Chondrocyte (in vitro differentiated cells): ENCODE measurements at regions not wholly inside any gene's neighbourhood (a gene's known extent, or its start where the extent isn't known, plus 50 kb on each side); places are given as distances from the start of the nearest gene placed in this dataset.
"Not testable (repeated sequence)": the region's sequence is repeated elsewhere in the genome, so short reads cannot be mapped to it uniquely, and the experiment has no call there.

Experiments used
- DNase-seq: peaks from one replicate; pipeline ENCODE4 v3.0.0; 2021; ENCODE audit warnings: mixed read lengths, low spot score
- H3K27ac Mint-ChIP-seq: one replicate; pipeline ENCODE4 v1.8.0; 2021; ENCODE audit warnings: mild to moderate bottlenecking, moderate library complexity, mixed read lengths; ENCODE audit not compliant: unreplicated experiment
- H3K27me3 Mint-ChIP-seq: 2 replicates; pipeline ENCODE4 v1.8.0; 2021; ENCODE audit warnings: low read depth, mixed read lengths
- H3K36me3 Mint-ChIP-seq: 2 replicates; pipeline ENCODE4 v1.8.0; 2021; ENCODE audit warnings: low read depth, mixed read lengths
- H3K4me1 Mint-ChIP-seq: 2 replicates; pipeline ENCODE4 v1.8.0; 2021; ENCODE audit warnings: low read depth, mild to moderate bottlenecking, mixed read lengths
- H3K4me3 Mint-ChIP-seq: one replicate; pipeline ENCODE4 v1.8.0; 2021; ENCODE audit warnings: mild to moderate bottlenecking, moderate library complexity, mixed read lengths; ENCODE audit not compliant: unreplicated experiment
- H3K9me3 Mint-ChIP-seq: 2 replicates; pipeline ENCODE4 v1.8.0; 2021; ENCODE audit warnings: low read depth, mixed read lengths
- CTCF ChIP-seq: fragments of 200-600 bp; sonication (generic); IDR thresholded peaks from 2 replicates; pipeline ENCODE4 v1.5.0; 2021; ENCODE audit warnings: antibody characterized with exemption, mild to moderate bottlenecking, moderate library complexity

GRCh38 chr7:56697058-56697457 lies 435.2 kb downstream of the ZNF479 start:
- not testable (repeated sequence) for H3K36me3 Mint-ChIP-seq, H3K4me3 Mint-ChIP-seq, H3K4me1 Mint-ChIP-seq, DNase-seq, H3K27me3 Mint-ChIP-seq, H3K27ac Mint-ChIP-seq
- H3K9me3 Mint-ChIP-seq: peaks cover 28% of the 10 kb centered on the region

- peaks cover 81% of the 10 kb centered on the region for H3K9me3 Mint-ChIP-seq
- no peak for TF ChIP-seq CTCF
Measured at GRCh38 chr7:56686276-56686859, 445.9 kb downstream of the ZNF479 start.

GRCh38 chr7:56639173-56639746 lies 493.0 kb downstream of the ZNF479 start:
- Mint-ChIP-seq H3K9me3 (peaks cover 80% of the 10 kb centered on the region), H3K4me3 (no peak overlapping the region), H3K27me3 (no peaks in the 10 kb centered on the region), H3K4me1 (no peaks in the 10 kb centered on the region), H3K36me3 (peaks cover 10% of the 10 kb centered on the region), H3K27ac (no peak overlapping the region)
- DNase-seq: no peak
- TF ChIP-seq CTCF: no peak

More at GRCh38 chr7:56686276-56686859, 445.9 kb downstream of the ZNF479 start:
- Mint-ChIP-seq H3K27ac (no peak overlapping the region), H3K27me3 (no peaks in the 10 kb centered on the region), H3K4me1 (no peaks in the 10 kb centered on the region), H3K36me3 (peaks cover 8% of the 10 kb centered on the region), H3K4me3 (no peak overlapping the region)
- DNase-seq: no peak

- H3K4me3 Mint-ChIP-seq: no peak overlapping the region
- H3K9me3 Mint-ChIP-seq: peaks cover 65% of the 10 kb centered on the region
- H3K4me1 Mint-ChIP-seq: no peaks in the 10 kb centered on the region
- no peaks in the 10 kb centered on the region for H3K27me3 Mint-ChIP-seq
- no peak overlapping the region for H3K27ac Mint-ChIP-seq
- DNase-seq: no peak
- H3K36me3 Mint-ChIP-seq: no peaks in the 10 kb centered on the region
- TF ChIP-seq CTCF: no peak
Measured at GRCh38 chr7:56609852-56610355, 493.7 kb upstream of the NUPR2 start.

- no peak overlapping the region for H3K4me3 Mint-ChIP-seq
- no peaks in the 10 kb centered on the region for H3K36me3 Mint-ChIP-seq
- no peak for DNase-seq
- no peaks in the 10 kb centered on the region for H3K4me1 Mint-ChIP-seq
- H3K27me3 Mint-ChIP-seq: no peaks in the 10 kb centered on the region
- H3K27ac Mint-ChIP-seq: no peak overlapping the region
- H3K9me3 Mint-ChIP-seq: peaks cover 63% of the 10 kb centered on the region
- no peak for TF ChIP-seq CTCF
Measured at GRCh38 chr7:56605146-56605545, 488.9 kb upstream of the NUPR2 start.

DNA sequence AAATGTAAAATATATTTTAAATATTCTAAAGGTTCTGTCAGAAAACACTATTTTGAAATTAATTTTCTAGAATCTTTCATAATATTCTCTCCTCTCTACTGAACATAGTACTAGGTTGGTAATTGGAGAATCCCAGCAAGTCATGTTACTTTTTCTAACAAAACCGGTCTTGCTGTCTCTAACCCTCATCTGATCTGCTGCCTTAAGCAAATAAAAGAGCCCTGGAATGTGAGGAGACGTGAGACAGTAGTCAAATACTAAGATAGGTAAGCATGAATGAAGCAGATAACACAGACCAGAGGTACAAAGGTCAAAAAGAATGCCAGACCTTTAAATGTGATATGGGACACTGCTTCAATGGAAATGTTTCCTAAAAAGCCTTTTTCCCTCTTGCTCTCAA lies 462.4 kb upstream of the NUPR2 start:
- no peak for DNase-seq
- Mint-ChIP-seq H3K4me3 (no peak overlapping the region), H3K9me3 (peaks cover 67% of the 10 kb centered on the region), H3K36me3 (no peaks in the 10 kb centered on the region), H3K4me1 (no peaks in the 10 kb centered on the region), H3K27me3 (no peaks in the 10 kb centered on the region), H3K27ac (no peak overlapping the region)
- no peak for TF ChIP-seq CTCF
